ENCODE measurements at regions not wholly inside any gene's neighbourhood (a gene's known extent, or its start where the extent isn't known, plus 50 kb on each side); places are given as distances from the start of the nearest gene placed in this dataset.

DNA sequence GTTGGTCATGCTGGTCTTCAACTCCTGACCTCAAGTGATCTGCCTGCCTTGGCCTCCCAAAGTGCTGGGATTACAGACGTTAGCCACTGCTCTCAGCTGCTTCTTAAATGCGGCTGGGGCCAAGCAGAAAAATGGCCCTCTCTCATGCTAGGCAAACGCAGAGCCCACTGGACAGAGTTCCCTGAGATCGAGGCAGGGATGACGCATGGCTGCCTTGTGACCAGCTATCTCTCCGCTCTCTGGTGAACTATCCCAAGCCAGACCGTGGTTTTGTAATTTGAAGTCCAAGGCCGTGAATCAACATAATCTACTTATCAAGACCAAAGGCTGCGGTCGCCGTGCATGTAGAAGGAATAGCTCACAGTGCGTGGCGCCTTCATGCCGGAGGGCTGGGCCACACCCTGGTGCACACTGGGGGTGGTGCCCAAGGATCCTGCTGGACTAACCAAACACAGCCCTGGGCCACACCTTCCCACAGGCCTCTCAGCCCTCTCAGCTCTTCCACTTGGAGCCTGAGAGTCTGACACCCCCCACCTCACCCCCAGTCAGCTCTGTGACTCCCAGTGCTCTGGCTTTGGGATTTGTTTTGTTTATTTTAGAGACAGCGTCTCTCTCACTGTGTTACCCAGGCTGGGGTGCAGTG, 88.1 kb upstream of the CUX1 start:
- TF ChIP-seq, protein P1, sequence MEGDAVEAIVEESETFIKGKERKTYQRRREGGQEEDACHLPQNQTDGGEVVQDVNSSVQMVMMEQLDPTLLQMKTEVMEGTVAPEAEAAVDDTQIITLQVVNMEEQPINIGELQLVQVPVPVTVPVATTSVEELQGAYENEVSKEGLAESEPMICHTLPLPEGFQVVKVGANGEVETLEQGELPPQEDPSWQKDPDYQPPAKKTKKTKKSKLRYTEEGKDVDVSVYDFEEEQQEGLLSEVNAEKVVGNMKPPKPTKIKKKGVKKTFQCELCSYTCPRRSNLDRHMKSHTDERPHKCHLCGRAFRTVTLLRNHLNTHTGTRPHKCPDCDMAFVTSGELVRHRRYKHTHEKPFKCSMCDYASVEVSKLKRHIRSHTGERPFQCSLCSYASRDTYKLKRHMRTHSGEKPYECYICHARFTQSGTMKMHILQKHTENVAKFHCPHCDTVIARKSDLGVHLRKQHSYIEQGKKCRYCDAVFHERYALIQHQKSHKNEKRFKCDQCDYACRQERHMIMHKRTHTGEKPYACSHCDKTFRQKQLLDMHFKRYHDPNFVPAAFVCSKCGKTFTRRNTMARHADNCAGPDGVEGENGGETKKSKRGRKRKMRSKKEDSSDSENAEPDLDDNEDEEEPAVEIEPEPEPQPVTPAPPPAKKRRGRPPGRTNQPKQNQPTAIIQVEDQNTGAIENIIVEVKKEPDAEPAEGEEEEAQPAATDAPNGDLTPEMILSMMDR (conservative IDR thresholded peaks at IDR 0.05; ENCODE audit: control insufficient read depth, insufficient read depth, low read depth, low read length), result no peak
- peak; percentile 45 for DNase-seq (ENCODE audit: low read depth)

DNA sequence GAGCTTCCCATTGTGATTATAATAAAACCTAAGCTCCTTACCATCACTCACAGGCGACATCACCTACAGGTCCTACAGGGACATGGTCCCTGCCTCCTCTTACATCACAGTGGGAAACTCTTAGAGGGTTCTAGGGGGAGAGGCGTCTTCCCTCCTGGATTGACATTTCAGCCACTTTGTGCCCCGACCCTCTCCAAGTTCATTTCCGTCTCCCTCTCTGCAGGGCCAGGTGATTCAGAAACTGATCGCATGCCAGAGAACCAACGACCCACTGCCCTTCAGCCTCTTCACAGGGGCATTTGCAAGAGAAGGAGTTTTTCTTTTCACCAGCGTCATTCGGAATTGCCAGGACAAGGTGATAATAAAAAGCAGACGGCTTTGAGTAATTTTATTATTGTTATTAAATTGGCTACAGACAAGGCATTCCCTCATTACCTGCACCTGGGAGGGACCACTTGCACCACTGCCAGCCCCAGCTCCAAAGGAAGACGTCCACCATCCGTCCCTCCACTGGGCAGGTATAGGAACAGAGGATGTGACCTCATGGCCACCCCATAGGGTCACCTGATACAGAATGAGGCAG, 85.8 kb upstream of the CUX1 start:
- no peak overlapping the region for H3K4me3 ChIP-seq (ENCODE audit: control insufficient read depth, low read depth, low read length)
- DNase-seq (ENCODE audit: low read depth), result no peak
- TF ChIP-seq, protein P1 (conservative IDR thresholded peaks at IDR 0.05; ENCODE audit: control insufficient read depth, insufficient read depth, low read depth, low read length), result no peak

More for the DNA sequence above, 88.1 kb upstream of the CUX1 start:
- H3K4me3 ChIP-seq (ENCODE audit: control insufficient read depth, low read depth, low read length), result no peak overlapping the region

DNA sequence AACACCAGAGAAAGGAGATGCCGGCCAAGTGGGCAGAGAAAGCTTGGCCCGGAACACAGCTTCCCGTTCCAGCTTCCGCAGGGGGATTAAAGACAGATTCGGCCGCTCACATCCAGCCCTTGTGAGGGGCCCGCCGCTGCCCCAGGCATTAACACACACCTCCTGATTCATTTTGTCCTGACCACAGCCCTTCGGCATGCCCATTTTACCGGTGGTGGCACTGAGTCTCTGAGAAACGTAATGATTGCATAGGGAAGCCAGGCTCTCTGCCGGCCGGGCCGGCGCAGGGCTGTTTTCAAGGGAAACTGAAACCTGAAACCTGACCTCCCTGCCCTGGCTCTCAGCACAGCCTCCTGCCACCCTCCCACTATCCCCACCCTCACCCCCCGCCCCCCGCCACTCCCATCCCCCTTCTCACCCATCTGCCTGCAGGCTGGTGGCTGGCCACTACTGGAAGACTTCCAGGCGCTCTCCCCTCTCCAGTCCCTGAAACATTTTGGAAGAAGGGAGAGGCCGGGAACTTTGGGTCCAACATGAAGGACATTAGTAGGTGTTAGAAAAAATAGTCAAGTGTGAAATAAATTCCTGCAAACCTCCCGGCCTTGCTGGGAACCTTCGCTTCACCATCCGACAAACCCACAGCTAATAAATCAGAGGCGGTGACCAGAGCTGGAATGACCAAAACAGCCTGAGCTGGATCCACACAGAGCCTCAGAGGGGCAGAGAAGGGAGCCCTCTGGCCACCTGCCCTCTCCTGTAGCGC, 83.5 kb upstream of the CUX1 start:
- H3K4me3 ChIP-seq (ENCODE audit: control insufficient read depth, low read depth, low read length), result peak overlapping the region; percentile 17
- DNase-seq (ENCODE audit: low read depth), result peak; percentile 14
- TF ChIP-seq, protein P1 (conservative IDR thresholded peaks at IDR 0.05; ENCODE audit: control insufficient read depth, insufficient read depth, low read depth, low read length), result no peak

DNA sequence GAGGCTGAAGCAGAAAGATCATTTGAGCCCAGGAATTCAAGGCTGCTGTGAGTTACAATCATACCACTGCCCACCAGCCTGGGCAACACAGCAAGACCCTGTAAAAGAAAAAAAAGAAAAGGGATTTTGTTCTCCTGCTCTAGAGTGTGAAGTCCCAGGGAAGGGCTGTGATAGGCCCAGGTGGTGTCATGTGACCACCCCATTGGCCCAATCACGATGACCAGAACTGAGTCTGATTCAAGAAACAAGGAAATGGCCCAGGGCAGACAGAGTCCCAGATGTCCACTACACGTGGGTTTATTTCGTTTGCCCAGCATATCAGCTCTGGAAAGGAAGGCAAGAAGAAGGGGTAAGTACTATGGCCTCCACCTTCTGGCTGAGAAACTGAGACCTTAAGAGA, 81.3 kb upstream of the CUX1 start:
- TF ChIP-seq, protein P1 (conservative IDR thresholded peaks at IDR 0.05; ENCODE audit: control insufficient read depth, insufficient read depth, low read depth, low read length), result no peak
- H3K4me3 ChIP-seq (ENCODE audit: control insufficient read depth, low read depth, low read length), result no peak overlapping the region
- DNase-seq (ENCODE audit: low read depth), result peak; percentile 12

DNA sequence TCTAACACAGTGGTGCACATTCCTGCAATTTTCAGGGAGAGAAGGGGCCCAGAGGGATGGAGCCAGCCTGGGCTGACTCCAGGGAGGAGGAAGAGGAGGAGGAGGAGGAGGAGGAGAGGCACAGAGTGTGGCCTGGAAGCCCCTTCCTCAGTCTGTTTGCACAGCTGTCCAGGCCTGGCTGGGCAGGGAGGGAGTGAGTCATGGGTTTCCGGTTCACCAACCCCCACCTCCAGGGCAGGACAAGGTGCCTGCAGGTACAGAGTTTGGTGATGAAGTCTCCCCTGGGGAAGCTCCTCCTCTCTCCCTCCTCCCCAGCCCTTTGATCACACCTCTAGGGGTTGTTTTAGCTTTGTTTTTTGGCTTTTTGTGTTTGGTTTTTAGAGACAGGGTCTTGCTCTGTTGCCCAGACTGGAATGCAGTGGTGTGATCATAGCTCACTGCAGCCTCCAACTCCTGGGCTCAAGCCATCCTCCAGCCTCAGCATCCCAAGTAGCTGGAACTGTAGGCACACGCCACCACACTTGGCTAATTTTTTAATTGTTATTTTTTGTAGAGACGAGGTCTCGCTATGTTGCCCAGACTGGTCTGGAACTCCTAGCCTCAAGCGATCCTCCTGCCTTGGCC, 77.5 kb upstream of the CUX1 start:
- TF ChIP-seq, protein P1 (conservative IDR thresholded peaks at IDR 0.05; ENCODE audit: control insufficient read depth, insufficient read depth, low read depth, low read length), result no peak
- H3K4me3 ChIP-seq (ENCODE audit: control insufficient read depth, low read depth, low read length), result no peak overlapping the region
- DNase-seq (ENCODE audit: low read depth), result no peak

DNA sequence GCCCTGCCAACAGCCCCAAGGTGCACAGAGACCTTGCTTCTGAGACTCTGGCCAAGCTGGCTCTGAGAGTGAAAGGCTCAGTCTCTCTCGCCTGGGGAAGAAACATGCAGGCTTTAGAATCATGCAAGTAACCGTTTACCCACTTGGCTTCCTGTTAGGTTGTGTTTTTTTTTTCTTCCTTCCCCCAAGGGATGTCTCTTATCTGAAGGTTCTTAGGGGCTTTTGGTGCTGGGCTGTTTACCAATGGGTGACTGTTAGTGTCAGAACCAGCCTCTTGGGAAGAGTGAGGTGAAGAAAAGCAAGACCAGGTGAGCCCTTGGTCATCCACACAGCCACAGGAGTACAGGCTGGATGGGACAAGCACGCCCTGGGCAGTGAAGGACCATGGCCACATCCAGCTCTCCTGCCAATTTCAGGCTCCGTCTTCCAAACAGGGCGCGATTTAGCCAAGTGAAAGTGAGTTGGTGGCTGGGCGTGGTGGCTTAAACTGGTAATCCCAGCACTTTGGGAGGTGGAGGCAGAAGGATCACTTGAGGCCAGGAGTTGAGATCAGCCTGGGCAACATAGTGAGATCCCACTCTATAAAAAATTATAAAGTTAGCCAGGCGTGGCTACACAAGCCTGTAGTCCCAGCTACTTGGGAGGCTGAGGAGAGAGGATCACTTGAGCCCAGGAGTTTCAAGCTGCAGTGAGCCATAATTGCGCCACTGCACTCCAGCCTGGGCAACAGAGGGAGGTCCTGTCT, 76.3 kb upstream of the CUX1 start:
- no peak for DNase-seq (ENCODE audit: low read depth)

More for the DNA sequence above, 76.3 kb upstream of the CUX1 start:
- H3K4me3 ChIP-seq (ENCODE audit: control insufficient read depth, low read depth, low read length), result no peak overlapping the region
- TF ChIP-seq, protein P1 (conservative IDR thresholded peaks at IDR 0.05; ENCODE audit: control insufficient read depth, insufficient read depth, low read depth, low read length), result no peak
